Activated B cell treated with CpG ODN at 0.5 μM for 24 hours (primary cell): ENCODE measurements at regions not wholly inside any gene's neighbourhood (a gene's known extent, or its start where the extent isn't known, plus 50 kb on each side); places are given as distances from the start of the nearest gene placed in this dataset.

Source experiments
- ATAC-seq: fragments of 200-7000 bp; cut with Tn5 transposase; one replicate; pipeline ENCODE4 v1.10.0; 2021; ENCODE audit warnings: low read depth, mild to moderate bottlenecking, moderate library complexity
- CTCF ChIA-PET: fragments of 350-600 bp; sonication (Branson Sonifier 250); formaldehyde crosslinking; loops from one replicate; lab custom pipeline; 2021; ENCODE audit warnings: antibody characterized with exemption; lab: Charles Lee
- POLR2A ChIA-PET: fragments of 350-600 bp; sonication (Branson Sonifier 250); formaldehyde crosslinking; loops from one replicate; lab custom pipeline; 2021; ENCODE audit warnings: antibody characterized with exemption; lab: Charles Lee
- DNase-seq: peaks from one replicate; pipeline ENCODE4 v3.0.0; 2022
- H3K27ac Mint-ChIP-seq: one replicate; pipeline ENCODE4 v1.8.0; 2020; ENCODE audit warnings: mixed read lengths
- H3K27me3 Mint-ChIP-seq: one replicate; pipeline ENCODE4 v1.8.0; 2021; ENCODE audit warnings: mixed read lengths
- H3K36me3 Mint-ChIP-seq: one replicate; pipeline ENCODE4 v1.8.0; 2021; ENCODE audit warnings: low read depth, mixed read lengths
- H3K4me1 Mint-ChIP-seq: one replicate; pipeline ENCODE4 v1.8.0; 2021; ENCODE audit warnings: mixed read lengths
- H3K4me3 Mint-ChIP-seq: one replicate; pipeline ENCODE4 v1.8.0; 2020; ENCODE audit warnings: mild to moderate bottlenecking, mixed read lengths
- H3K9me3 Mint-ChIP-seq: one replicate; pipeline ENCODE4 v1.8.0; 2020; ENCODE audit warnings: mixed read lengths
- intact Hi-C: fragments of 100-400 bp; cut with micrococcal nuclease; formaldehyde crosslinking; loops from one replicate; pipeline ENCODE4 v1.15.1; 2024
- TF ChIP-seq, protein P1 (sequence below): fragments of 200-600 bp; IDR thresholded peaks from one replicate; pipeline ENCODE4 v1.8.0; 2022; ENCODE audit warnings: antibody characterized with exemption, mild to moderate bottlenecking

GRCh38 chr12:78725951-78726580 is 138.5 kb upstream of the SYT1 start:
- H3K27ac Mint-ChIP-seq = no peak overlapping the region
- no peaks in the 10 kb centered on the region for H3K4me1 Mint-ChIP-seq
- H3K27me3 Mint-ChIP-seq = no peaks in the 10 kb centered on the region
- no peaks in the 10 kb centered on the region for H3K36me3 Mint-ChIP-seq
- ATAC-seq = no peak
- TF ChIP-seq, protein P1, sequence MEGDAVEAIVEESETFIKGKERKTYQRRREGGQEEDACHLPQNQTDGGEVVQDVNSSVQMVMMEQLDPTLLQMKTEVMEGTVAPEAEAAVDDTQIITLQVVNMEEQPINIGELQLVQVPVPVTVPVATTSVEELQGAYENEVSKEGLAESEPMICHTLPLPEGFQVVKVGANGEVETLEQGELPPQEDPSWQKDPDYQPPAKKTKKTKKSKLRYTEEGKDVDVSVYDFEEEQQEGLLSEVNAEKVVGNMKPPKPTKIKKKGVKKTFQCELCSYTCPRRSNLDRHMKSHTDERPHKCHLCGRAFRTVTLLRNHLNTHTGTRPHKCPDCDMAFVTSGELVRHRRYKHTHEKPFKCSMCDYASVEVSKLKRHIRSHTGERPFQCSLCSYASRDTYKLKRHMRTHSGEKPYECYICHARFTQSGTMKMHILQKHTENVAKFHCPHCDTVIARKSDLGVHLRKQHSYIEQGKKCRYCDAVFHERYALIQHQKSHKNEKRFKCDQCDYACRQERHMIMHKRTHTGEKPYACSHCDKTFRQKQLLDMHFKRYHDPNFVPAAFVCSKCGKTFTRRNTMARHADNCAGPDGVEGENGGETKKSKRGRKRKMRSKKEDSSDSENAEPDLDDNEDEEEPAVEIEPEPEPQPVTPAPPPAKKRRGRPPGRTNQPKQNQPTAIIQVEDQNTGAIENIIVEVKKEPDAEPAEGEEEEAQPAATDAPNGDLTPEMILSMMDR = no peak
- intact Hi-C loops = no loop called here
- H3K9me3 Mint-ChIP-seq = no peaks in the 10 kb centered on the region
- ChIA-PET POLR2A (no interaction called here), CTCF (no interaction called here)
- DNase-seq = no peak
- H3K4me3 Mint-ChIP-seq = no peak overlapping the region

DNA sequence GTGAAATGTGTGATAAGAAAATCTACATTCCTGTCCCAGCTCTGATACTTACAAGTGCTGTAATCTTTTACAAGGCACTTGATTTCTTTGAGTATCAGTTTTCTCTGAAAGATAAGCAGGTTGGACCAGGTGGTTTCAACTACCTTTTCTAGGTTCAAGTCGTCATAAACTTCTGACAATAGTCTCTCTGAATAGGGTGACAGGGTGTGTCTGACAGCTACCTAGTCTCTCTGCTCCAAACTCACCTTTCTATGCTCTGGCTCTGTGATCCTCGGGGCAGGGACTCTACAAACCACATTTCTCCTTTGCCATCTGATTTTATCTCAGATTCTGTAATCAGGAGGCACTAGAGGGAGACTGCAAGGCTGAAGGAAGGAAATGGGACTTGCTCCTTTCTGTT is 137.7 kb upstream of the SYT1 start:
- ChIA-PET CTCF (no interaction called here), POLR2A (no interaction called here)
- Mint-ChIP-seq H3K36me3 (no peaks in the 10 kb centered on the region), H3K27me3 (no peaks in the 10 kb centered on the region), H3K27ac (no peak overlapping the region), H3K4me3 (no peak overlapping the region), H3K4me1 (no peaks in the 10 kb centered on the region), H3K9me3 (no peaks in the 10 kb centered on the region)
- TF ChIP-seq, protein P1 = no peak
- no peak for ATAC-seq
- no peak for DNase-seq
- intact Hi-C loops = no loop called here

- Mint-ChIP-seq H3K4me1 (no peaks in the 10 kb centered on the region), H3K27ac (no peak overlapping the region), H3K9me3 (no peaks in the 10 kb centered on the region), H3K4me3 (no peak overlapping the region), H3K27me3 (no peaks in the 10 kb centered on the region), H3K36me3 (no peaks in the 10 kb centered on the region)
- intact Hi-C loops = no loop called here
- ChIA-PET POLR2A (no interaction called here), CTCF (no interaction called here)
- TF ChIP-seq, protein P1 = no peak
- DNase-seq = no peak
- ATAC-seq = no peak
These were observed 132.1 kb upstream of the SYT1 start for GRCh38 chr12:78732481-78732880.

DNA sequence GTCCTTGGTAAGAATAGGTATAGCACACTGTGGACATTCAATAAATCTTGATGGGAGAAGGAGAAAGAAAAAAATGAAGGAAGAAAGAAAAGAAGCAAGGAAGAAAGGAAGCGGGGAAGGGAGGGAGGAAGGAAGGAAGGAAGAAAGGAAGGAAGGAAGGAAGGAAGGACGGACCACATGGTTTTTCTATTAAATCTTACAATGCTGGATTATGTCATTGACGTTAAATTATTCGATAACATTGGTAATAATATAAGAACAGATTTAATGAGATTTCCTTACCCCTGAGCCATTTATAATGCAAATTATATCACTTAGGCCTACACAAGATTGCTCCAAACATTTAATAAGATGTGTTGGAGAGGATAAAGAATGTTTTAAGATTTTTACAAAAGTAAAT is 124.9 kb upstream of the SYT1 start:
- Mint-ChIP-seq H3K4me3 (no peak overlapping the region), H3K4me1 (no peaks in the 10 kb centered on the region), H3K27ac (no peak overlapping the region), H3K27me3 (no peaks in the 10 kb centered on the region), H3K36me3 (no peaks in the 10 kb centered on the region), H3K9me3 (no peaks in the 10 kb centered on the region)
- no peak for DNase-seq
- intact Hi-C loops = loop anchor here (5.0 kb wide), 1 partner anchor 568 kb away; no protein-coding TSS in a partner anchor
- POLR2A ChIA-PET = no interaction called here
- no peak for ATAC-seq
- CTCF ChIA-PET = no interaction called here
- TF ChIP-seq, protein P1 = no peak

- H3K4me3 Mint-ChIP-seq = no peak overlapping the region
- ChIA-PET POLR2A (no interaction called here), CTCF (no interaction called here)
- no peaks in the 10 kb centered on the region for H3K27me3 Mint-ChIP-seq
- H3K36me3 Mint-ChIP-seq = no peaks in the 10 kb centered on the region
- H3K9me3 Mint-ChIP-seq = peaks cover 3% of the 10 kb centered on the region
- ATAC-seq (no peak), DNase-seq (no peak)
- no peaks in the 10 kb centered on the region for H3K4me1 Mint-ChIP-seq
- H3K27ac Mint-ChIP-seq = no peak overlapping the region
- intact Hi-C loops = no loop called here
- TF ChIP-seq, protein P1 = no peak
These were observed 118.6 kb upstream of the SYT1 start for GRCh38 chr12:78746001-78746400.
